ENCODE measurements at regions not wholly inside any gene's neighbourhood (a gene's known extent, or its start where the extent isn't known, plus 50 kb on each side); places are given as distances from the start of the nearest gene placed in this dataset.

DNA sequence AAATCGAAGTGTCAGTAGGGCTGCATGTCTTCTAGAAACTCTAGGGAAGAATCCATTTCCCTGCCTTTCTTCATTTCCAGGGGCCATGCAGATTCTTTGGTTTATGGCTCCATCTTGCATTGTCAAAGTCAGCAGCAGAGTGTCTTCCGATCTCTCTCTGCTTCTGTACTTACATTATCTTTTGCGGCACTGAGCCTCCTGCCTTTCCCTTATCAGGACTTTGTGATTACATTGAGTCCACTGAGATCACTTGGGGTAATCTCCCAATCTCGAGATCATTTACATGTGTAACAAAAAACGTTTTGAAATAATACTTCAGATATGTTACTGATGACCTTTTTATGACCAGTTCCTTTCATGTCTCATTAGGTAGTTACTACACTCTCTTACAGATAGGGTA is 695.9 kb downstream of the NSUN3 start:
- no peaks in the 10 kb centered on the region for H4K20me1 ChIP-seq (ENCODE audit: insufficient read depth, low read length)
- no peaks in the 10 kb centered on the region for H3K36me3 ChIP-seq (ENCODE audit: insufficient read depth, low read length)
- no peaks in the 10 kb centered on the region for H3K27me3 ChIP-seq (ENCODE audit: insufficient read depth, low read length)
- no peaks in the 10 kb centered on the region for H3K79me2 ChIP-seq (ENCODE audit: insufficient read depth, low read length)
- no peaks in the 10 kb centered on the region for H3K4me1 ChIP-seq (ENCODE audit: insufficient read depth, low read length, severe bottlenecking)
- H3F3A ChIP-seq (ENCODE audit: insufficient read depth, low read length) = no peaks in the 10 kb centered on the region
- H3K9me2 ChIP-seq (ENCODE audit: low read depth, low read length) = no peaks in the 10 kb centered on the region
- H3K9ac ChIP-seq (ENCODE audit: low read length) = no peak overlapping the region
- H3K4me3 ChIP-seq (ENCODE audit: low read depth, low read length, poor library complexity, severe bottlenecking) = no peak overlapping the region
- H3K4me2 ChIP-seq (ENCODE audit: low read length) = no peak overlapping the region
- TF ChIP-seq EZH2 (IDR thresholded peaks at IDR 0.05; ENCODE audit: borderline replicate concordance, low read length) = no peak
- TF ChIP-seq, protein P1, sequence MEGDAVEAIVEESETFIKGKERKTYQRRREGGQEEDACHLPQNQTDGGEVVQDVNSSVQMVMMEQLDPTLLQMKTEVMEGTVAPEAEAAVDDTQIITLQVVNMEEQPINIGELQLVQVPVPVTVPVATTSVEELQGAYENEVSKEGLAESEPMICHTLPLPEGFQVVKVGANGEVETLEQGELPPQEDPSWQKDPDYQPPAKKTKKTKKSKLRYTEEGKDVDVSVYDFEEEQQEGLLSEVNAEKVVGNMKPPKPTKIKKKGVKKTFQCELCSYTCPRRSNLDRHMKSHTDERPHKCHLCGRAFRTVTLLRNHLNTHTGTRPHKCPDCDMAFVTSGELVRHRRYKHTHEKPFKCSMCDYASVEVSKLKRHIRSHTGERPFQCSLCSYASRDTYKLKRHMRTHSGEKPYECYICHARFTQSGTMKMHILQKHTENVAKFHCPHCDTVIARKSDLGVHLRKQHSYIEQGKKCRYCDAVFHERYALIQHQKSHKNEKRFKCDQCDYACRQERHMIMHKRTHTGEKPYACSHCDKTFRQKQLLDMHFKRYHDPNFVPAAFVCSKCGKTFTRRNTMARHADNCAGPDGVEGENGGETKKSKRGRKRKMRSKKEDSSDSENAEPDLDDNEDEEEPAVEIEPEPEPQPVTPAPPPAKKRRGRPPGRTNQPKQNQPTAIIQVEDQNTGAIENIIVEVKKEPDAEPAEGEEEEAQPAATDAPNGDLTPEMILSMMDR (IDR thresholded peaks at IDR 0.05; ENCODE audit: low read length) = no peak
- H3K9me3 ChIP-seq (ENCODE audit: low read length) = no peaks in the 10 kb centered on the region
- H3K27ac ChIP-seq (ENCODE audit: low read depth, low read length, poor library complexity, severe bottlenecking) = no peak overlapping the region
- H2AFZ ChIP-seq (ENCODE audit: low read length) = no peak overlapping the region

DNA sequence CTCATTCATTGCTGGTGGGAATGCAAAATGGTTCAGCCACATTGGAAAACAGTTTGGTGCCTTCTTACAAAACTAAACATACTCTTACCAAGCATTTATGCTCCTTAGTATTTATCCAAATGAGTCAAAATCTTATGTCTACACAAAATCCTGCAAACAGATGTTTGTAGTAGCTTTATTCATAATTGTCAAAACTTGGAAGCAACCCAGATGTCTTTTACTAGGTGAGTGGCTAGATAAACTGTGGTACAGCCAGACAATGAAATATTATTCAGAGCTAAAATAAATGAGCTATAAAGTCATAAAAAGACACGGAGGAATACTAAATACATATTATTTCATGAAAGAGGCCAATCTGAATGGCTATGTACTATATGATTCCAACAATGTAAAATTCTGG is 709.5 kb downstream of the NSUN3 start:
- no peaks in the 10 kb centered on the region for H3F3A ChIP-seq (ENCODE audit: insufficient read depth, low read length)
- H3K27me3 ChIP-seq (ENCODE audit: insufficient read depth, low read length) = no peaks in the 10 kb centered on the region
- no peaks in the 10 kb centered on the region for H3K4me1 ChIP-seq (ENCODE audit: insufficient read depth, low read length, severe bottlenecking)
- H2AFZ ChIP-seq (ENCODE audit: low read length) = no peak overlapping the region
- no peaks in the 10 kb centered on the region for H3K79me2 ChIP-seq (ENCODE audit: insufficient read depth, low read length)
- no peaks in the 10 kb centered on the region for H3K36me3 ChIP-seq (ENCODE audit: insufficient read depth, low read length)
- no peak overlapping the region for H3K9ac ChIP-seq (ENCODE audit: low read length)
- no peaks in the 10 kb centered on the region for H3K9me2 ChIP-seq (ENCODE audit: low read depth, low read length)
- no peaks in the 10 kb centered on the region for H4K20me1 ChIP-seq (ENCODE audit: insufficient read depth, low read length)
- TF ChIP-seq, protein P1 (IDR thresholded peaks at IDR 0.05; ENCODE audit: low read length) = no peak
- TF ChIP-seq EZH2 (IDR thresholded peaks at IDR 0.05; ENCODE audit: borderline replicate concordance, low read length) = no peak
- no peaks in the 10 kb centered on the region for H3K9me3 ChIP-seq (ENCODE audit: low read length)
- no peak overlapping the region for H3K27ac ChIP-seq (ENCODE audit: low read depth, low read length, poor library complexity, severe bottlenecking)
- H3K4me3 ChIP-seq (ENCODE audit: low read depth, low read length, poor library complexity, severe bottlenecking) = no peak overlapping the region
- H3K4me2 ChIP-seq (ENCODE audit: low read length) = no peak overlapping the region

DNA sequence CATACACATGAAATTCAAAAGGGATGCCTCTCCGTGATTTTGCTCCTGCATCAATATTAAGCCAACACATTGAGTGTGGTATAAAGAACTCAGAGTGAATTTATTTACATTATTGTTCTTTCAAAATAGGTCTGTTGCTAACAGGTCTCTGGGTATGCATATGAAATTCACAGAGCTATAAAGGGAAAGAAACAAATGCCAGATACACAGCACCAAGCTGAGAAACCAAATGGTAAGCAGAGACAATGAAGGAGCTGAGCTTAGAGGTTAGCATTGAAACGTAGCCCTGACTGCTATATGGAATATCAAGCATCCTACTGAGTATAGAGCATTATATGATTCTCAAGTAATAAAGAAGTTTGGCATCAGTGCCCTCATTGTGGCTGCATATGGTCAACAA is 712.9 kb downstream of the NSUN3 start:
- no peak overlapping the region for H2AFZ ChIP-seq (ENCODE audit: low read length)
- TF ChIP-seq EZH2 (IDR thresholded peaks at IDR 0.05; ENCODE audit: borderline replicate concordance, low read length) = no peak
- TF ChIP-seq, protein P1 (IDR thresholded peaks at IDR 0.05; ENCODE audit: low read length) = no peak
- H3K36me3 ChIP-seq (ENCODE audit: insufficient read depth, low read length) = no peaks in the 10 kb centered on the region
- no peaks in the 10 kb centered on the region for H3K9me2 ChIP-seq (ENCODE audit: low read depth, low read length)
- no peaks in the 10 kb centered on the region for H3K79me2 ChIP-seq (ENCODE audit: insufficient read depth, low read length)
- no peak overlapping the region for H3K9ac ChIP-seq (ENCODE audit: low read length)
- no peaks in the 10 kb centered on the region for H3K27me3 ChIP-seq (ENCODE audit: insufficient read depth, low read length)
- H3K4me3 ChIP-seq (ENCODE audit: low read depth, low read length, poor library complexity, severe bottlenecking) = no peak overlapping the region
- H3F3A ChIP-seq (ENCODE audit: insufficient read depth, low read length) = no peaks in the 10 kb centered on the region
- no peaks in the 10 kb centered on the region for H4K20me1 ChIP-seq (ENCODE audit: insufficient read depth, low read length)
- no peak overlapping the region for H3K4me2 ChIP-seq (ENCODE audit: low read length)
- no peaks in the 10 kb centered on the region for H3K9me3 ChIP-seq (ENCODE audit: low read length)
- no peak overlapping the region for H3K27ac ChIP-seq (ENCODE audit: low read depth, low read length, poor library complexity, severe bottlenecking)
- H3K4me1 ChIP-seq (ENCODE audit: insufficient read depth, low read length, severe bottlenecking) = no peaks in the 10 kb centered on the region
